Lower lobe of right lung (tissue), 2 donors: ENCODE measurements at regions not wholly inside any gene's neighbourhood (a gene's known extent, or its start where the extent isn't known, plus 50 kb on each side); places are given as distances from the start of the nearest gene placed in this dataset.

ENCODE experiments used
- ATAC-seq, 2 donors: fragments of 200-7000 bp; cut with Tn5 transposase; one replicate each; pipeline ENCODE4 v1.9.1; 2020 to 2022; ENCODE audit warnings: mild to moderate bottlenecking in 2 of 2, moderate library complexity in 2 of 2
- DNase-seq: peaks from one replicate; pipeline ENCODE4 v3.0.0-alpha.2; 2020
- H3K27ac ChIP-seq: fragments of 200-600 bp; one replicate; pipeline ENCODE4 v1.8.0; 2022
- H3K27me3 ChIP-seq: fragments of 200-600 bp; one replicate; pipeline ENCODE4 v1.8.0; 2022; ENCODE audit warnings: low read depth
- H3K36me3 ChIP-seq: fragments of 200-600 bp; one replicate; pipeline ENCODE4 v1.8.0; 2022; ENCODE audit warnings: mild to moderate bottlenecking
- H3K4me1 ChIP-seq: fragments of 200-600 bp; one replicate; pipeline ENCODE4 v1.8.0; 2022
- H3K4me3 ChIP-seq: fragments of 200-600 bp; one replicate; pipeline ENCODE4 v1.8.0; 2022; ENCODE audit warnings: mild to moderate bottlenecking
- H3K9me3 ChIP-seq: fragments of 200-600 bp; one replicate; pipeline ENCODE4 v1.8.0; 2022
- intact Hi-C: fragments of 100-400 bp; cut with DNase I; formaldehyde crosslinking; loops from one replicate; pipeline ENCODE4 v1.11.0; 2022
- TF ChIP-seq, protein P1 (sequence below): fragments of 200-600 bp; IDR thresholded peaks from one replicate; pipeline ENCODE4 v1.8.0; 2022; ENCODE audit warnings: antibody characterized with exemption, mild to moderate bottlenecking
- donor health status: DM: no; HTN: yes; CAD: no; lungs with severe emphysema.

DNA sequence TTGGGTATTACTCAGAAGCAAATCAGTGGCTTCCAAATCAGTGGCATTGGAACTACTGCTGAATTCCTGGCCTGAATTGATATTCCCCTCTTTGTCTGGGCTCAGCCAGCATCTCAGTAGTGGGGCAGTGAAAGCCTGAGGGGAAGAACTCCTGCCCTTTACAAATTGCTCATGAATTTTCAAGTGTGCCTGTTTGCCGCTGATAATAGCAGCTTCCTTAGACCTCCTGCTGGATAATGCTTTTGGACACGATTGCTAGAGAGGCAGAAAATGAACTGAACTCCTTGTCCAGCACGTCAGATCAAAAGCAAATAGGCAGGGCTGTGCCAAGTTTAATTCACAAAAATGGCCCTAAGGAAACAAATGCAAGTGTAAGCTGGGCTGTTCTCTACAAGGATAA, 91.3 kb upstream of the GZMB start:
- TF ChIP-seq, protein P1, sequence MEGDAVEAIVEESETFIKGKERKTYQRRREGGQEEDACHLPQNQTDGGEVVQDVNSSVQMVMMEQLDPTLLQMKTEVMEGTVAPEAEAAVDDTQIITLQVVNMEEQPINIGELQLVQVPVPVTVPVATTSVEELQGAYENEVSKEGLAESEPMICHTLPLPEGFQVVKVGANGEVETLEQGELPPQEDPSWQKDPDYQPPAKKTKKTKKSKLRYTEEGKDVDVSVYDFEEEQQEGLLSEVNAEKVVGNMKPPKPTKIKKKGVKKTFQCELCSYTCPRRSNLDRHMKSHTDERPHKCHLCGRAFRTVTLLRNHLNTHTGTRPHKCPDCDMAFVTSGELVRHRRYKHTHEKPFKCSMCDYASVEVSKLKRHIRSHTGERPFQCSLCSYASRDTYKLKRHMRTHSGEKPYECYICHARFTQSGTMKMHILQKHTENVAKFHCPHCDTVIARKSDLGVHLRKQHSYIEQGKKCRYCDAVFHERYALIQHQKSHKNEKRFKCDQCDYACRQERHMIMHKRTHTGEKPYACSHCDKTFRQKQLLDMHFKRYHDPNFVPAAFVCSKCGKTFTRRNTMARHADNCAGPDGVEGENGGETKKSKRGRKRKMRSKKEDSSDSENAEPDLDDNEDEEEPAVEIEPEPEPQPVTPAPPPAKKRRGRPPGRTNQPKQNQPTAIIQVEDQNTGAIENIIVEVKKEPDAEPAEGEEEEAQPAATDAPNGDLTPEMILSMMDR: no peak
- no peak overlapping the region for H3K27ac ChIP-seq
- intact Hi-C loops: no loop called here
- DNase-seq (no peak), ATAC-seq (no peak)
- no peaks in the 10 kb centered on the region for H3K36me3 ChIP-seq
- peaks cover 4% of the 10 kb centered on the region for H3K27me3 ChIP-seq
- no peaks in the 10 kb centered on the region for H3K9me3 ChIP-seq
- no peaks in the 10 kb centered on the region for H3K4me1 ChIP-seq
- H3K4me3 ChIP-seq: no peak overlapping the region

DNA sequence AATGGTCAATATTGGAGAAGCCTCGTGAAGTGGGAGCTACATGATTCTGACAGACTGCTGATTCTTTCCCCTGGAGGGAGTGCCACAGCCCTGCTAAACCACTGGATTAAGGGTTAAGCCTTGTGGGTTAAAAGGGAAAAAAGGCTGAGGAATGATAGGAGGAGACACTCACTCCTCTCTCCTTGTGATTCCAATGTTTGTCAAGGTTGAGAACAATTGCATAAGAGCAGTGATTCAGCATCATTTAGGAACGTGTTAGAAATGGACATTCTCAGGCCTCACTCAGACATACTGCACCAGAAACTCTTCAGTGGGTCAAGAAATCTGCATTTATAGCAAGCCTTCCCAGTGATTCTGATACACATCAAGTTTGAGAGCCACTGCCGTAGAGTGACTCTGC, 87.8 kb upstream of the GZMB start:
- TF ChIP-seq, protein P1: no peak
- ATAC-seq (no peak), DNase-seq (no peak)
- Histone ChIP-seq H3K36me3 (no peaks in the 10 kb centered on the region), H3K4me1 (no peaks in the 10 kb centered on the region), H3K9me3 (no peaks in the 10 kb centered on the region), H3K27ac (no peak overlapping the region), H3K4me3 (no peak overlapping the region), H3K27me3 (peaks cover 4% of the 10 kb centered on the region)
- intact Hi-C loops: no loop called here

DNA sequence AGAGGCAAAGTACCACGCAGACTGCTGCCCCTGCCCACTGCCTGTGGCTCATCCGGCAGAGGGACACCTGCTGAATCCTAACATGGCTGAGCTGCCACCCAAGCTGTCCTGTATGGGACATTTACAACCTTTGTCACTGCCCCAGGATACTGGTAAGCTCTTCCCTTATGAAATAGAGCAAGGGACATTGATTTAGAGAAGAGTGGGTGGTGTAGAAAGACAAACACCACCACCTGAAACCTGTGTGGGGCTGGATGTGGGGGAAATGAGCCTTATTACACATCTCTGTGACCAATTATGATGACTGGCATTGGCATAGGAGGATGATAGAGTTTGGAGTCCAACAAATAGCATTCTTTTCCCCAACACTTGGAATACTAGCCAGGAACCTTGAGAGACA, 81.2 kb upstream of the GZMB start:
- Histone ChIP-seq H3K36me3 (no peaks in the 10 kb centered on the region), H3K4me3 (no peak overlapping the region), H3K27ac (no peak overlapping the region), H3K27me3 (no peaks in the 10 kb centered on the region), H3K4me1 (no peaks in the 10 kb centered on the region), H3K9me3 (no peaks in the 10 kb centered on the region)
- DNase-seq (no peak), ATAC-seq (no peak)
- intact Hi-C loops: no loop called here
- TF ChIP-seq, protein P1: no peak

DNA sequence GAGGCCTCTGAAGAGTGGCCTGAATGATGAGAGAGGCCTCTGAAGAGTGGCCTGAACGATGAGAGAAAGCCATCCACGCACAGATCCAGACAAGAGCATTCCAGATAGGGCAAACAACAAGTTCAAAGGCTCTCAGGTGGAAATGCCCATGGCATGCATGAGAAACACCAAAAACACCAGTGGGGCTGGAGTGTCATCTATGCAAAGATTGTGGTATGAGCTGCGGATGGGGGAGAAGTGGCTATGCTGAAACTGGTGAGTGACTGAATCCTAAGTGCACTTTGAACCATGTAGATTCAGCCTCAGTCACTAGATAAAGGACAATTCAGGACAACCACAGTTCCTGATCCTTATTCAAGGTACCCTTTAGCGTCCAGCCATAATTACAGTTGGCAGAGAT, 79.4 kb upstream of the GZMB start:
- Histone ChIP-seq H3K9me3 (no peaks in the 10 kb centered on the region), H3K27ac (no peak overlapping the region), H3K4me3 (no peak overlapping the region), H3K27me3 (no peaks in the 10 kb centered on the region), H3K4me1 (no peaks in the 10 kb centered on the region), H3K36me3 (no peaks in the 10 kb centered on the region)
- intact Hi-C loops: no loop called here
- TF ChIP-seq, protein P1: no peak
- ATAC-seq: no peak
- DNase-seq: no peak

DNA sequence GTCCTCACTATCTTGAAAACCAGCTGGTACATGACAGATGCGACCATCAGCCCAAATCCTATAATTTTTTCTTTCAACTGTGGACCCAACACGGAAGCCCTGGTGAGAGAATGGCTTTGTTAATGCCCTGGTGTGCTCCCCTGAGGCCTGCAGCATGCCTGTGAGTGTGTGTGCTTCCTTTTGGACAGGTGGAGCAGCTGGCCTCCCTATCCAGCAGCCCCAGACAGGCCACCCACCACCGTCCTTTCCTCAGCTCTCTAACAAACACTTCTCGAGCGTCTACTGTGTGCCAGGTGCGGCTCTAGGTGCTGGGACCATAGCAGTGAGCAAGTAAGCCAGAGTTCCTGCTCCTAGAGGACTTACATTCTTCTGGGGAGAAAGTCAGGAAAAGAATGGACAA, 78.9 kb upstream of the GZMB start:
- TF ChIP-seq, protein P1: no peak
- Histone ChIP-seq H3K27ac (no peak overlapping the region), H3K4me3 (no peak overlapping the region), H3K9me3 (no peaks in the 10 kb centered on the region), H3K4me1 (no peaks in the 10 kb centered on the region), H3K27me3 (no peaks in the 10 kb centered on the region), H3K36me3 (no peaks in the 10 kb centered on the region)
- intact Hi-C loops: no loop called here
- ATAC-seq: no peak
- DNase-seq: no peak

DNA sequence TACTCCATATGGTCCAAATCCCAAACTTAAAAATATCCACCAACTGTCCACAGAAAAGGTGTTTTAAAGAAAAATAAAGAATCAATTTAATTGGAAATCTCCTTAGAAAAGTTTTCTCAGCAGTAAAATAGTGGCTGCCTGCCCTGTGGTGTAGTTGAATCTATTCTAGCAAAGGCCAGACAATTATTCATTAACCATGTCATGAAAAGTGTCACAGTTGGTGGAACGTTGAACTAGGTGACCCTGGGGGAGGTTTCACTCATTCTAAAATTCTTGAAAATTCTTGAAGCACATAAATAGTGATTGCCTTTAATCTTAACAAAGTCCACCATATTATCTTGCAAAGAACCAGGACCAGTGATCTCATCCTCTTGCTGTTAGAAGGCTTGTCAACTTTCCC, 78.4 kb upstream of the GZMB start:
- intact Hi-C loops: no loop called here
- no peak overlapping the region for H3K27ac ChIP-seq
- no peaks in the 10 kb centered on the region for H3K36me3 ChIP-seq
- no peak for ATAC-seq
- no peaks in the 10 kb centered on the region for H3K27me3 ChIP-seq
- H3K4me3 ChIP-seq: no peak overlapping the region
- H3K9me3 ChIP-seq: no peaks in the 10 kb centered on the region
- TF ChIP-seq, protein P1: no peak
- H3K4me1 ChIP-seq: no peaks in the 10 kb centered on the region
- DNase-seq: no peak
